K562 (cell line): ENCODE measurements at regions not wholly inside any gene's neighbourhood (a gene's known extent, or its start where the extent isn't known, plus 50 kb on each side); places are given as distances from the start of the nearest gene placed in this dataset.

Source experiments
- ATAC-seq: fragments of 200-7000 bp; cut with Tn5 transposase; 3 replicates; pipeline ENCODE4 v1.9.1; 2020; ENCODE audit warnings: moderate library complexity
- BruUV-seq: library from RNA; stranded (reverse); fragments of 400-500 nt; replicated peaks from 2 replicates; lab custom pipeline; 2021; lab: Mats Ljungman, UMichigan
- CTCF ChIA-PET: fragments of 300-600 bp; formaldehyde crosslinking; extraction: SDS; loops from one replicate; lab custom pipeline; 2021; ENCODE audit warnings: low intra/inter-chr PET ratio; lab: Yijun Ruan, JAX
- POLR2A ChIA-PET: fragments of 300-600, 350-650 bp; sonication (Branson Sonifier 250); formaldehyde crosslinking; extraction: SDS; loops from one replicate; lab custom pipeline; 2021; ENCODE audit warnings: antibody characterized with exemption, inconsistent platforms; lab: Yijun Ruan, JAX
- DNase-seq, 4 experiments: peaks; one replicate each; pipeline versions ENCODE4 v3.0.0 to v3.0.0-alpha.2; 2011 to 2018; ENCODE audit warnings: low spot score in 3 of 4, mixed read lengths in 3 of 4; ENCODE audit errors: extremely low read depth in 1 of 4
- FAIRE-seq: peaks from 2 replicates; lab custom pipeline; 2011; peaks lifted over from hg19 to GRCh38; lab: Jason Lieb, UNC
- H2AFZ ChIP-seq: 2 replicates; pipeline ENCODE4 v1.6.0; 2011; ENCODE audit warnings: low read depth, low read length, control low read depth, inconsistent platforms
- H3K27ac ChIP-seq: fragments of 200-600 bp; 3 replicates; pipeline ENCODE4 v1.8.0; 2011; ENCODE audit warnings: low read depth, mild to moderate bottlenecking, control low read depth, inconsistent platforms, low read length, moderate library complexity, mixed read lengths; ENCODE audit errors: extremely low read depth
- H3K27me3 ChIP-seq, 2 experiments: fragments of 300-600 bp in 1 of 2; 2 replicates in 1 of 2; 3 replicates in 1 of 2; pipeline versions ENCODE4 v1.6.0 to v1.8.0; 2011; ENCODE audit warnings: inconsistent platforms in 2 of 2, low read length in 2 of 2, mild to moderate bottlenecking in 1 of 2, mixed read lengths in 1 of 2, moderate library complexity in 1 of 2; ENCODE audit not compliant: control insufficient read depth in 2 of 2, insufficient read depth in 2 of 2
- H3K36me3 ChIP-seq: fragments of 300-600 bp; 3 replicates; pipeline ENCODE4 v1.8.0; 2011; ENCODE audit warnings: mild to moderate bottlenecking, low read length, inconsistent platforms; ENCODE audit not compliant: control insufficient read depth, insufficient read depth
- H3K4me1 ChIP-seq, 2 experiments: fragments of 200-600 bp in 1 of 2; replicated peaks in 1 of 2; 2 replicates in 1 of 2; 3 replicates in 1 of 2; pipeline versions ENCODE4 v1.5.1 to v1.8.0; 2011; ENCODE audit warnings: inconsistent platforms in 2 of 2, low read length in 2 of 2, mild to moderate bottlenecking in 1 of 2, mixed read lengths in 1 of 2, moderate library complexity in 1 of 2; ENCODE audit not compliant: control insufficient read depth in 2 of 2, insufficient read depth in 2 of 2
- H3K4me2 ChIP-seq: 2 replicates; pipeline ENCODE4 v1.6.1; 2011; ENCODE audit warnings: low read length, control low read depth, inconsistent platforms, mixed read lengths; ENCODE audit not compliant: insufficient read depth
- H3K4me3 ChIP-seq: fragments of 200-600 bp; sonication (generic), shearing (Covaris generic); 2 replicates; pipeline ENCODE4 v1.5.1; 2016; ENCODE audit warnings: control low read depth, inconsistent platforms
- H3K79me2 ChIP-seq: fragments of 200-600 bp; 3 replicates; pipeline ENCODE4 v1.8.0; 2011; ENCODE audit warnings: low read length, inconsistent platforms; ENCODE audit not compliant: control insufficient read depth, insufficient read depth
- H3K9ac ChIP-seq, 2 experiments: 2 replicates each; pipeline versions ENCODE4 v1.6.0 to v1.6.1; 2011; ENCODE audit warnings: low read depth in 2 of 2, low read length in 2 of 2, control low read depth in 1 of 2, inconsistent platforms in 1 of 2, mild to moderate bottlenecking in 1 of 2, mixed read lengths in 1 of 2; ENCODE audit not compliant: insufficient read depth in 1 of 2
- H3K9me1 ChIP-seq: one replicate; pipeline ENCODE4 v1.6.0; 2011; ENCODE audit warnings: inconsistent platforms, mild to moderate bottlenecking, low read length, moderate library complexity; ENCODE audit not compliant: control insufficient read depth, insufficient read depth
- H3K9me3 ChIP-seq: replicated peaks from 2 replicates; pipeline ENCODE4 v1.5.1; 2011; ENCODE audit warnings: low read depth, low read length, inconsistent platforms; ENCODE audit not compliant: control insufficient read depth, insufficient read depth
- H4K20me1 ChIP-seq: replicated peaks from 2 replicates; pipeline ENCODE4 v1.6.1; 2011; ENCODE audit warnings: low read length, inconsistent platforms, mixed read lengths; ENCODE audit not compliant: control insufficient read depth, insufficient read depth
- HNRNPL ChIP-seq: fragments of 200-400 bp; formaldehyde crosslinking; IDR thresholded peaks from 2 replicates; pipeline ENCODE4 v1.6.1; 2017; ENCODE audit warnings: low read depth, mild to moderate bottlenecking, low read length
- MCM3 ChIP-seq: fragments of 450-650 bp; IDR thresholded peaks from 2 replicates; pipeline ENCODE4 v1.6.1; 2016
- PML ChIP-seq: IDR thresholded peaks from 2 replicates; pipeline ENCODE4 v1.6.1; 2012; ENCODE audit warnings: low read length, inconsistent platforms
- RAD51 ChIP-seq: fragments of 450-650 bp; IDR thresholded peaks from 2 replicates; pipeline ENCODE4 v1.7.1; 2016; ENCODE audit warnings: low read depth, mild to moderate bottlenecking, borderline replicate concordance
- RBFOX2 ChIP-seq: fragments of 200-400 bp; formaldehyde crosslinking; IDR thresholded peaks from 2 replicates; pipeline ENCODE4 v1.6.1; 2017; ENCODE audit warnings: low read depth, mild to moderate bottlenecking, low read length, moderate library complexity
- SMARCB1 ChIP-seq: IDR thresholded peaks from 2 replicates; pipeline ENCODE4 v1.6.1; 2011; ENCODE audit warnings: improper control_type of control experiment, low read depth; ENCODE audit not compliant: insufficient read length
- SRSF3 ChIP-seq: fragments of 200-400 bp; formaldehyde crosslinking; IDR thresholded peaks from 2 replicates; pipeline ENCODE4 v1.6.1; 2016; ENCODE audit warnings: mild to moderate bottlenecking, low read length, moderate library complexity; ENCODE audit not compliant: insufficient read depth
- ZNF41 ChIP-seq: fragments of 250-450 bp; sonication (Bioruptor Pico); conservative IDR thresholded peaks from 2 replicates; pipeline ENCODE4 v1.4.0; 2020; ENCODE audit warnings: mild to moderate bottlenecking
- ZNF766 ChIP-seq: fragments of 200-800 bp; sonication (Bioruptor generic); conservative IDR thresholded peaks from 2 replicates; pipeline ENCODE4 v1.6.1; 2016; ENCODE audit warnings: missing genetic modification characterization, missing compliant biosample characterization
- ZNF780A ChIP-seq: fragments of 250-450 bp; sonication (Bioruptor Pico); IDR thresholded peaks from 2 replicates; pipeline ENCODE4 v1.5.0; 2021; ENCODE audit warnings: mild to moderate bottlenecking
- WGBS: fragments of 100-300 bp; shearing (Covaris generic); methylation state at CpG from one replicate; pipeline ENCODE4 v1.1.6; 2016; ENCODE audit warnings: low coverage, mixed read lengths; ENCODE audit not compliant: insufficient coverage; ENCODE audit errors: missing lambda C conversion rate; 5-methylcytosine and 5-hydroxymethylcytosine counted together
- in situ Hi-C: fragments of 300-500 bp; cut with MboI; formaldehyde crosslinking; loops from 4 replicates; pipeline ENCODE4 v1.15.0; 2018; ENCODE audit warnings: inconsistent platforms, mixed read lengths
- intact Hi-C: fragments of 100-400 bp; cut with micrococcal nuclease; formaldehyde crosslinking; loops from 2 replicates; pipeline ENCODE4 v1.14.2; 2022

- H2AFZ ChIP-seq, result no peak overlapping the region
- in situ Hi-C loops (no loop called here), intact Hi-C loops (no loop called here)
- ATAC-seq (no peak), DNase-seq (no peak), FAIRE-seq (no peak)
- H3K27me3 ChIP-seq, result no peaks in the 10 kb centered on the region
- no peaks in the 10 kb centered on the region for H3K36me3 ChIP-seq
- peaks cover 3 to 9% of the 10 kb centered on the region in 2 experiments; a peak in 3 of 5 replicates for H3K4me1 ChIP-seq
- no TSS peak for BruUV-seq
- H4K20me1 ChIP-seq, result no peaks in the 10 kb centered on the region
- no peaks in the 10 kb centered on the region for H3K79me2 ChIP-seq
- no peak overlapping the region for H3K4me3 ChIP-seq
- no peaks in the 10 kb centered on the region for H3K9me1 ChIP-seq
- TF ChIP-seq PML (no peak), HNRNPL (no peak), ZNF41 (CRISPR knock-in tag) (no peak), SRSF3 (no peak), SMARCB1 (no peak), MCM3 (no peak), ZNF780A (CRISPR knock-in tag) (no peak), ZNF766 (no peak), RAD51 (no peak), RBFOX2 (no peak)
- TF ChIP-seq, all 486 proteins: peak for 0
- 69% methylated on average over 15 of the region's 25 CpGs for WGBS
- ChIA-PET CTCF (no interaction called here), POLR2A (interaction anchor here (0.6 kb wide), 1 partner anchor 1910 kb away, joined by 3 read pairs; no protein-coding TSS in a partner anchor)
- H3K27ac ChIP-seq, result no peak overlapping the region
- H3K9me3 ChIP-seq, result no peaks in the 10 kb centered on the region
- no peak overlapping the region for H3K4me2 ChIP-seq
- H3K9ac ChIP-seq, result no peak overlapping the region
These were observed 674.3 kb downstream of the TMEM121 start for GRCh38 chr14:106200541-106201315.
